CD14-positive monocyte (primary cell): ENCODE measurements at regions not wholly inside any gene's neighbourhood (a gene's known extent, or its start where the extent isn't known, plus 50 kb on each side); places are given as distances from the start of the nearest gene placed in this dataset.

ENCODE experiments used
- DNase-seq, 3 donors: peaks; one replicate each; pipeline ENCODE4 v3.0.0-alpha.2; 2011 to 2022
- H2AFZ ChIP-seq: 2 replicates; pipeline ENCODE4 v1.6.0; 2012; ENCODE audit warnings: mild to moderate bottlenecking, low read depth, low read length, inconsistent platforms; ENCODE audit not compliant: insufficient read depth, poor library complexity, severe bottlenecking
- H3K27ac ChIP-seq, 2 donors: 1 replicate in 1 of 2; 2 replicates in 1 of 2; pipeline ENCODE4 v1.5.1; 2012 to 2013; ENCODE audit warnings: low read length in 2 of 2, control low read depth in 1 of 2, inconsistent platforms in 1 of 2, low read depth in 1 of 2, mild to moderate bottlenecking in 1 of 2
- H3K27me3 ChIP-seq, 2 donors: one replicate each; pipeline versions ENCODE4 v1.6.0 to v1.6.1; 2011 to 2013; ENCODE audit warnings: low read length in 2 of 2; ENCODE audit not compliant: control insufficient read depth in 2 of 2, insufficient read depth in 2 of 2
- H3K36me3 ChIP-seq, 2 donors: replicated peaks in 1 of 2; 1 replicate in 1 of 2; 2 replicates in 1 of 2; pipeline versions ENCODE4 v1.5.1 to v1.6.1; 2012 to 2013; ENCODE audit warnings: low read length in 2 of 2, control low read depth in 1 of 2, inconsistent platforms in 1 of 2, mild to moderate bottlenecking in 1 of 2; ENCODE audit not compliant: insufficient read depth in 2 of 2, control insufficient read depth in 1 of 2
- H3K4me1 ChIP-seq, 2 donors: 1 replicate in 1 of 2; 2 replicates in 1 of 2; pipeline versions ENCODE4 v1.5.1 to v1.6.1; 2012 to 2013; ENCODE audit warnings: low read length in 2 of 2, control low read depth in 1 of 2, inconsistent platforms in 1 of 2, mild to moderate bottlenecking in 1 of 2, moderate library complexity in 1 of 2; ENCODE audit not compliant: insufficient read depth in 2 of 2, control insufficient read depth in 1 of 2
- H3K4me2 ChIP-seq: replicated peaks from 2 replicates; pipeline ENCODE3; 2012; ENCODE audit warnings: low read length, moderate library complexity, mild to moderate bottlenecking; ENCODE audit not compliant: poor library complexity, severe bottlenecking; ENCODE audit errors: extremely low read depth
- H3K4me3 ChIP-seq, 3 experiments: fragments of 200-600 bp in 1 of 3; sonication (generic) in 1 of 3; replicated peaks in 1 of 3; 1 replicate in 2 of 3; 2 replicates in 1 of 3; pipeline ENCODE4 v1.5.1; 2011 to 2013; ENCODE audit warnings: low read length in 3 of 3, mild to moderate bottlenecking in 3 of 3, control low read depth in 2 of 3, low read depth in 2 of 3, inconsistent platforms in 1 of 3, moderate library complexity in 1 of 3
- H3K79me2 ChIP-seq: 2 replicates; pipeline ENCODE4 v1.6.0; 2012; ENCODE audit warnings: mild to moderate bottlenecking, control low read depth, inconsistent platforms, low read length, moderate library complexity; ENCODE audit not compliant: insufficient read depth
- H3K9ac ChIP-seq: 2 replicates; pipeline ENCODE4 v1.6.0; 2017; ENCODE audit warnings: low read length, mild to moderate bottlenecking; ENCODE audit not compliant: insufficient read depth, poor library complexity, severe bottlenecking
- H3K9me3 ChIP-seq, 2 donors: replicated peaks in 1 of 2; 1 replicate in 1 of 2; 2 replicates in 1 of 2; pipeline versions ENCODE4 v1.5.1 to v1.6.1; 2012 to 2013; ENCODE audit warnings: low read length in 2 of 2, control low read depth in 1 of 2; ENCODE audit not compliant: control insufficient read depth in 1 of 2, insufficient read depth in 1 of 2
- H4K20me1 ChIP-seq: 2 replicates; pipeline ENCODE4 v1.6.0; 2012; ENCODE audit warnings: mild to moderate bottlenecking, low read length, control low read depth, moderate library complexity; ENCODE audit not compliant: insufficient read depth
- H3K27ac Mint-ChIP-seq, 7 donors: one replicate each; pipeline ENCODE4 v1.8.0; 2020; ENCODE audit warnings: mild to moderate bottlenecking in 7 of 7, mixed read lengths in 7 of 7, moderate library complexity in 6 of 7, inconsistent platforms in 2 of 7
- H3K27me3 Mint-ChIP-seq, 3 donors: one replicate each; pipeline ENCODE4 v1.8.0; 2021 to 2022; ENCODE audit warnings: low read depth in 3 of 3, mild to moderate bottlenecking in 3 of 3, mixed read lengths in 3 of 3, moderate library complexity in 3 of 3, inconsistent platforms in 1 of 3
- H3K36me3 Mint-ChIP-seq, 2 donors: one replicate each; pipeline ENCODE4 v1.8.0; 2020; ENCODE audit warnings: mixed read lengths in 2 of 2, inconsistent platforms in 1 of 2, mild to moderate bottlenecking in 1 of 2
- H3K4me1 Mint-ChIP-seq: one replicate; pipeline ENCODE4 v1.8.0; 2020; ENCODE audit warnings: mild to moderate bottlenecking, mixed read lengths
- H3K4me3 Mint-ChIP-seq, 2 donors: one replicate each; pipeline ENCODE4 v1.8.0; 2020; ENCODE audit warnings: mild to moderate bottlenecking in 2 of 2, mixed read lengths in 2 of 2, moderate library complexity in 1 of 2
- H3K9me3 Mint-ChIP-seq, 7 donors: one replicate each; pipeline ENCODE4 v1.8.0; 2020 to 2022; ENCODE audit warnings: mixed read lengths in 7 of 7, mild to moderate bottlenecking in 6 of 7, moderate library complexity in 6 of 7, inconsistent platforms in 2 of 7
- CTCF ChIP-seq: fragments of 200-600 bp; IDR thresholded peaks from one replicate; pipeline ENCODE4 v1.8.0; 2022; ENCODE audit warnings: antibody characterized with exemption, mild to moderate bottlenecking
- WGBS: methylation state at CpG from one replicate; pipeline ENCODE4 v1.1.5; 2013; ENCODE audit warnings: missing lambda C conversion rate; ENCODE audit not compliant: insufficient coverage; 5-methylcytosine and 5-hydroxymethylcytosine counted together
- intact Hi-C, 2 donors: fragments of 100-400 bp; cut with micrococcal nuclease; formaldehyde crosslinking; loops; one replicate each; pipeline versions ENCODE4 v1.15.0 to v1.15.1; 2023

- Mint-ChIP-seq H3K4me3 (no peak overlapping the region), H3K36me3 (peaks cover 0 to 2% of the 10 kb centered on the region in 2 donors), H3K27me3 (peaks cover 0 to 6% (median 2%) of the 10 kb centered on the region in 3 donors), H3K4me1 (no peaks in the 10 kb centered on the region), H3K27ac (no peak overlapping the region), H3K9me3 (peaks cover 13 to 35% (median 24%) of the 10 kb centered on the region in 7 donors)
- Histone ChIP-seq H3K9ac (no peak overlapping the region), H3K27me3 (no peaks in the 10 kb centered on the region), H4K20me1 (no peaks in the 10 kb centered on the region), H3K36me3 (no peaks in the 10 kb centered on the region), H3K4me1 (no peaks in the 10 kb centered on the region), H3K79me2 (no peaks in the 10 kb centered on the region), H3K4me3 (no peak overlapping the region), H3K9me3 (peaks cover 14 to 22% of the 10 kb centered on the region in 2 donors), H2AFZ (no peak overlapping the region), H3K4me2 (no peak overlapping the region), H3K27ac (no peak overlapping the region)
- DNase-seq: no peak
- intact Hi-C loops: no loop called here
- no peak for TF ChIP-seq CTCF
- WGBS: 84% methylated on average over 5 of the region's 8 CpGs
Measured at GRCh38 chr15:62403164-62403809, 238.2 kb upstream of the C2CD4B start.

GRCh38 chr15:62404194-62404985 lies 239.3 kb upstream of the C2CD4B start:
- H4K20me1 ChIP-seq: no peaks in the 10 kb centered on the region
- WGBS: no CpG with 5 or more reads among the region's 7 CpGs
- Mint-ChIP-seq H3K9me3 (peaks cover 8 to 26% (median 14%) of the 10 kb centered on the region in 7 donors), H3K27ac (no peak overlapping the region), H3K4me3 (no peak overlapping the region), H3K4me1 (no peaks in the 10 kb centered on the region), H3K36me3 (peaks cover 0 to 2% of the 10 kb centered on the region in 2 donors), H3K27me3 (peaks cover 0 to 6% (median 2%) of the 10 kb centered on the region in 3 donors)
- no peak overlapping the region for H3K4me3 ChIP-seq
- H3K36me3 ChIP-seq: no peaks in the 10 kb centered on the region
- no peak for DNase-seq
- H3K4me2 ChIP-seq: no peak overlapping the region
- no peaks in the 10 kb centered on the region for H3K79me2 ChIP-seq
- peaks cover 12 to 13% of the 10 kb centered on the region in 2 donors for H3K9me3 ChIP-seq
- H2AFZ ChIP-seq: no peak overlapping the region
- H3K27me3 ChIP-seq: no peaks in the 10 kb centered on the region
- TF ChIP-seq CTCF: no peak
- H3K4me1 ChIP-seq: no peaks in the 10 kb centered on the region
- no peak overlapping the region for H3K9ac ChIP-seq
- H3K27ac ChIP-seq: no peak overlapping the region
- intact Hi-C loops: no loop called here
